Activated T-cell treated with anti-CD3 and anti-CD28 coated beads for 4 hours (primary cell): ENCODE measurements at regions not wholly inside any gene's neighbourhood (a gene's known extent, or its start where the extent isn't known, plus 50 kb on each side); places are given as distances from the start of the nearest gene placed in this dataset.

Experiments
- DNase-seq: peaks from one replicate; pipeline ENCODE4 v3.0.0-alpha.2; 2020

- no peak for DNase-seq
Measured at GRCh38 chr5:74422671-74423070, 217.9 kb downstream of the ENC1 start.

DNA sequence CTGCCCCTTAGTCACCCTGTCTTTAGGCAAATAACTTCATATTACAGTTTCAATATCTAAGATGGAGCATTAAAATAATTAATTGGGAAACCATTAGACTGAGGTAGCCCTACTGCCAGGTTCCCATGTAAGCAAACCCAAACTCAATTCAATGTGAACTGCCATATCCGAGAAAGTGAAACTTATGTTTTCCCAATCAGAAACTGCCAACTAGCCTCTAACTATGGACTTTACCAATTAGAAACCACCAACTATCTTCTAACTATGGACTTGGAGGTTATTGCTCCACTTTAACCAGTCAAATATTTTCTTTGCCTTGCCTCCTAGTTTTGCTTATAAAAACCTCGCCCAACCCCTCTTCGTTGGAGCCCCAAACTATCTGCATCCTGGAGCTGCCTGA is 218.5 kb downstream of the ENC1 start:
- no peak for DNase-seq

GRCh38 chr5:74421377-74421776 is 219.2 kb downstream of the ENC1 start:
- DNase-seq = no peak

- DNase-seq = no peak
Measured at GRCh38 chr5:74420947-74421346, 219.6 kb downstream of the ENC1 start.

DNA sequence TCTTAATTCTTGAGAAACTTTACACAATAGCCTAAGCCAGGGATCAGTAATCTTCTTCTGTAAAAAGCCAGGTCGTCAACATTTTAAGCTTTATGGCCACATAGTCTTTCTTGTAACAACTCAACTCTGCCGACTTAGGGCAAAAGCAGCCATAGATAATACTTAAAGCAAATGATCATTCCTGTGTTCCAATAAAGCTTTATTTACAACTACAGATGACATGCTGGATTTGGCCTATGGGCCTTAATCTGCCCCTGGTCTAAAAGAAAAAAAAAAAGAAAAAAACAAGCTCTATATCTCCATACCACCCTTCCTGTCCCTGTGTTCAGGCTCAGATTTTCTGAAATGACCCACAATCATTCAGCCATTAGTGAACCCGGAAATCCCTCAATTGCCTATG is 220.3 kb downstream of the ENC1 start:
- no peak for DNase-seq

GRCh38 chr5:74419468-74419867 is 221.1 kb downstream of the ENC1 start:
- DNase-seq = no peak

DNA sequence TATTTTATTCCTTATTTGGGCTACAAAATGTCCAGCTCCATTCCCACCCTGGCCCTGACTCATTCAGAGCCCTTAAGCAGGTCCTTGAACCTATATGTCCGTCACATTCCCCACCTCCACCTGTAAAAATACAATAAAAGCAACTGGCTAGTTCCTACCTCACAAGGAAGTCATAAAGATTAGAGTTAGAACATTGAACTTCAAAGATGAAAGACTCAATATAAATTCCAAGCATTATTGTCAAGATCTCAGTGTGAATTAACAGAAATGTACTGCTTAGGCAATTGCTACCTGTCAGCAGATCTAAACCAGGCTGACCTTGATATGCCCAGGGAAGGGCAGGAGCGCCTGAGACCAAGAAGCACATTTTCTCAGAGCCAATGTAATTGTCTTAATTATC is 221.8 kb downstream of the ENC1 start:
- no peak for DNase-seq

DNA sequence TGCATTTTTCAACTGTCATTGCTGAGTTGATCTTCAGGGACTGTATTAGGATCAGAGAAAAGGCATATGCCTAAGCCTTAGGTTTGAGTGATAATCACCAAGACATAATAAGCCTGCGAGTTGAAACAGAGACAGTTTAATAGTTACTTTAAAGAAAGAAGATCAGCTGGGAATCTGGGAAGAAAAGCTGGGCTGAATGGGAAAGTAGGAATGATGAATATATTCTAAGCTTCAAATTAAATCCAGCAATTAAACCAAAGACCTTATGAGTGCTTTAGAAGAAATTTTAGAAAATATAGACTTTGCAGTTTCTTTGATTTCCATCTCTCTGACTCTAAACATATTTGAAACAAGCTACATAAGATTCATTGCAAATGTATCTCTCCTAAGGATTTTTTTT is 222.3 kb downstream of the ENC1 start:
- DNase-seq = no peak

- no peak for DNase-seq
Measured at GRCh38 chr5:74415695-74416102, 224.8 kb downstream of the ENC1 start.

DNA sequence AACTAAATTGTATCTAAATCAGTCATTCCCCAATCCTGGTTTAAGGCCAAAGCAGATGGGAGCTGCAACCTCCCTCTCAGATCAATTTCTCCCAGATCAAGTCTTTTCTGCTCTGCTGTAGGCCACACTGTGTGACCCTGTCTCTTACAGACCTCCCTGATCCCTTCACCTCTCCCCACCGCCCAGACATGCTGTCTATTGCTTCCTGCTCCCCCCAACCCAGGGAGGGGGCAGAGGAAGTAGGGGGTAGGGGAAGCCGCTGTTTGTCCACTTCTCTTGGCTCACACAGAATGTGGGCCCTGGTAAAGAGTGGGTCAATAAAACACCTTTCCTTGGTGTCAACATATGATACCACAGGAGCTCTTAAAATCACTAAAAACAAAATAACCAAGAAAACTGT is 226.3 kb downstream of the ENC1 start:
- no peak for DNase-seq

DNA sequence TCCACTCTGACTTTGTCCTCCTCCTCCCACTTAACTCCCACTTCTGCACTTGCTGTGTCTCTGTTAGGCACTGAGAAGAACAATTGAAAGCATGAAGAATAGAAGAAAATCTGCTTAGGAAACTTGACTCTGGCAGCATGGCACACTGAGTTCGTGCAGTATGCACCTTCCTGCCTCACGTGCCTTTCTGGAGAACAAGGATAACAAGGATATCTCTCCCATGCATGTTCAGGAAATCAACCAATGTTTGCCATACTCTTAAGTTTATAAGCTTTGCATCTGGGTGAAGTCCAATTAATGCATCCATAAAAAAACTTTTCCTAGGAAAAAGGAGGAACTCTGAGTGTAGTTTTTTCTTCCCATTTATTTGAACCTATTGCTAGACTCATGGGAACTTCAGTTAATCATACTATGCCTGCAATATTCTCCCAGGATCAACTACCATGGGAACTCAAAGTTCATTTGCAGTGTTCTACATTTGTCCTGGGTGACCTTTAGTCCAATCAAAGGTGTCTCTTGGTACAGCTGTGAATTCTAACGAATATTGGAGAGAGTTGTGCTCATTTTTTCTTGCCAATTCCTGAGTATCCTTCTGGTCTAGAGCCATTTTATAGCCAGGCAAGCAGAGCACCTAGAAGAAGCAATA is 227.0 kb downstream of the ENC1 start:
- DNase-seq = no peak

DNA sequence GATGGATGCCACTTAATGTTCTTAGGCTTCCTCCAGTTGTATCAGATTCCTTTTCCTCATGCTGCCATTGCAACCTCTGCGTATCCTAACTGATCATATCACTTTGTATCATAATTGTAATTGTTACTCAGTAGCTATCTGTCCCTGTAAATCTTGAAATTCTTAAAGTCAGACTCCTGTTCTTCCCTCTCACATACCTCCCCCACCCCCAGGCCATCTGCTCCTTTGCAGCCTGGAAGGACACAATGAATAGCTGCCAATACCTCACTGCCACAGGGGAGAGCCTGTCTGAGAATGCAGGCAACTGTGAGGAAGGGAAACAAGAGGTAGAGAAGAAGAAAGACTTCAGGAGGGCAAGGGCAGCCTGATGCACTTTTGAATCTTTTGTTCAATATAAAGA is 228.5 kb downstream of the ENC1 start:
- DNase-seq = no peak

- no peak for DNase-seq
Measured at GRCh38 chr5:74409712-74410111, 230.8 kb downstream of the ENC1 start.

- DNase-seq = no peak
Measured at GRCh38 chr5:74409166-74409706, 231.3 kb downstream of the ENC1 start.

- no peak for DNase-seq
Measured at GRCh38 chr5:74408150-74409043, 232.1 kb downstream of the ENC1 start.

DNA sequence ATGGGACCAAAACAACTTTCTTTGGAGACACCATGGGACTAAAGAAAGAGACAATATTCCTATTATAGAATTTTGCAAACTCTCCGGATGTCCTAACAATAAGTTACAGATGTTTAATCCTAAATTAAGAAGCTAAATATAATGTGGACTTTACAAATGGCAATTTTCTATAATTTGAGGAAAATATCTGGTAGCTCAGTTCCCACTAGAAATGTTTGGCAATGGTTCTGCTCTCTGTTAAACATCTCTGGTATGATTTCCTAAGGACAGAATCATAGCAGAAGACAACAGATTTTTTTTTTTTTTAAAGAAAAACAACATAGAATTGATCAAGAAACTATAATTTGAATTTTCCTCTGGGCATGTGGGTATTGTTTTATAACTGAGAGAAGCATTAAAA is 232.8 kb downstream of the ENC1 start:
- DNase-seq = no peak

DNA sequence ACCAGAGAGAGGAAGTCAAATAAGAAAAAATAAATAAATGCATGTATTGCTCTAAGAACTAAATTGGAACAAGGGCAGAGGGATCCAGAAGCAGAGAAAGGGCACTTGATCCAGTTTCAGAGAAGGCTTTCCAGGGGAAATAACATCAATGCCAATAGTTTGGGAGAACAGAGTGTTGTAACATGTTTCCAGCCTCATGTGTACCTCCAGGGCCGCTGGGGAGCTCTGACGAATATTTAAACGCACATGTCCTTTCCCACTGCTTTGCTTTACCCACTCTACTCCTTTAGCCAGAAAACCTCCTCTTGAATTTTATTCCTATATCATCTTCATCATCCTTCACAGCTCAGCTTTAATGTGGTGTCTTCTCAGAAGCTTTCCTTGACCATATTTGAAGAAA is 233.7 kb downstream of the ENC1 start:
- no peak for DNase-seq

DNA sequence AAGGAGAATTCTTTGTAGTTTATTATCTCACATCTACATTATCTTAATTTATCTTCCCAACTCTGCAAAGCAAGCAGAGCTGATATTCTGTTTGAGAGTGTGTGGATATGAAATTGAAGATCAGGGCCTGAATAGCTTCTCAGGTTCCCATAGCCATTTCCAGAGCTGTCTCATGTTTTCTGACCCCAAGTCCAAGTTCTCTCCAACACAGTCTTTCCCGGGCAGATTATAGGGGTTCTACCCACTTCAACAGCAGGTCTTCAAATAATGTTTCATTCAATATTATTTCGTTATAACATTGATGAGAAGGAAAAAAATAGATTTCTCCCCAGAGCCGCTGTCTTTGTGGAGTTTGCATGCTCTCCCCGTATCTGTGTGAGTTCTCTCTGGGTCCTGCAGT is 234.9 kb downstream of the ENC1 start:
- DNase-seq = no peak

- DNase-seq = no peak
Measured at GRCh38 chr5:74404574-74405508, 235.7 kb downstream of the ENC1 start.

DNA sequence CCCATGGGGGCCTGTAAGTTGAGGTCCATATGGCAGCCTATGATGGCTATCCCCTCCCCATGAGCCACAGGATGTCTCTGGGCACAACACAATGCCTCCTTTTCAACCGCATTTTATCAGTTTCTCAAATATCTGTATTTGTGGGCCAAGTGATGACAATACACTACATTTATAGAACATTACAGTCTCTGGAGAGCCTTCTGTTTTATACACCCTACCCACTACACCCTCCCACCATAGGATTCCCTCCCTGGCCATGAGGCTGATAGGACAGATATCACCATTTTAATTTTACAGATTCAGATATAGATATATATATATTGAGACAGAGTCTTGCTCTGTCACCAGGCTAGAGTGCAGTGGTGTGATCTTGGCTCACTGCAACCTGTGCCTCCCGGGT is 236.8 kb downstream of the ENC1 start:
- no peak for DNase-seq

- no peak for DNase-seq
Measured at GRCh38 chr5:74402553-74402952, 238.0 kb downstream of the ENC1 start.

GRCh38 chr5:74401946-74402320 is 238.6 kb downstream of the ENC1 start:
- DNase-seq = no peak

DNA sequence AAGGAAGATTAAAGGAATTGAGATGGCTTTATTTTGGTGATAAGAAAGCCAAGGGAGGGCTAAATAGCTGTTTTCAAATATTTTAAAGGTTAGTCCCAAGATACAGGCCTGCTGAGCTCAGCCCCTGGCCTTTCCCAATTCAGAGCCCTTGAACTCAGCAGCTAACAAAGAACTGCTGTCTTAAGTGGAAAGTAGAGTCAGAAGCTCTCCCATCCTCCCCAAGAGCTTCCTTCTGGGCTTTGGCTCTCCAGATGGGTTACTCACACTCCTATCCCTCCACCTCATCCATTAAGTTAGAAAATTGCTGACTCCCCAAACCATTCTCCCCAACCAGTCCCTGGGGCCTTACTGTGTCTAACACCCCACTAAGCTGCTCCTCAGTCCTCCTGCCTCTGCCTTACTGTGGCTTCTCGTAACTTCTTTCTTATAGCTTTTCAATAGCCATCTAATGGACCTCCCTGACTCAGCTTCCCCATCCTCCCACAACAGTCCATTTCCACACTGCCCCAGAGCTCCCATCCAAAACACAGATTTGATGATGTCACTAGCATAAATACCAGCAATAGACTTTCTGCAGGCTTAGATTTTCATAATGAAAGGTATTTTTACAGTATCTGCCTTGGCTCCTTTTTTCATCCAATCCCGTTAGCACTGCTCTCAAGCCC is 239.1 kb downstream of the ENC1 start:
- no peak for DNase-seq
